OCI-LY3 (cell line): ENCODE measurements at regions not wholly inside any gene's neighbourhood (a gene's known extent, or its start where the extent isn't known, plus 50 kb on each side); places are given as distances from the start of the nearest gene placed in this dataset.

Experiments used
- CTCF ChIP-seq: fragments of 200-600, 300-600 bp; sonication (generic); IDR thresholded peaks from 2 replicates; pipeline ENCODE4 v1.5.1; 2014; ENCODE audit warnings: antibody characterized with exemption, low read length, low read depth
- EZH2phosphoT487 ChIP-seq: fragments of 200-600 bp; shearing (Covaris generic); IDR thresholded peaks from 2 replicates; pipeline ENCODE4 v1.6.1; 2018; ENCODE audit warnings: antibody characterized with exemption, mixed run types, low read depth

GRCh38 chr5:97943036-97943435 is 760.0 kb upstream of the RIOK2 start:
- no peak for TF ChIP-seq CTCF
- no peak for TF ChIP-seq EZH2phosphoT487
